ENCODE measurements at regions not wholly inside any gene's neighbourhood (a gene's known extent, or its start where the extent isn't known, plus 50 kb on each side); places are given as distances from the start of the nearest gene placed in this dataset.

DNA sequence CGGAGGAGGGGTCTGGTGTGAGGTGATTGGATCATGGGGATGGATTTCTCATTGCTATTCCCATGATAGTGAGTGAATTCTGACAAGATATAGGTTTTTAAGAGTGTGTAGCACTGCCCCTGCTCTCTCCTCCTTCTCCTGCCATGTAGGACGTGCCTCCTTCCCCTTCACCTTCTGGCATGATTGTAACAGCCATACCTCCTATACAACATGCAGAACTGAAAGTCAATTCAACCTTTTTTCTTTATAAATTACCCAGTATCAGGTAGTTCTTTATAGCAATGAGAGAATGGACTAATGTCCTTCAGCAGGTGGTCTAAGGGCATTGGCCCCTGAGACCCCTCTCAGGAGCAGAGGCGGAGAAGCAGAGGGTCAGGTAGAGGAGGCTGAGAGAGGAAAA is 168.7 kb upstream of the ETV3 start:
- H3K4me1 ChIP-seq: no peaks in the 10 kb centered on the region
- TF ChIP-seq POLR2A (IDR thresholded peaks at IDR 0.05): no peak
- TF ChIP-seq, protein P1, sequence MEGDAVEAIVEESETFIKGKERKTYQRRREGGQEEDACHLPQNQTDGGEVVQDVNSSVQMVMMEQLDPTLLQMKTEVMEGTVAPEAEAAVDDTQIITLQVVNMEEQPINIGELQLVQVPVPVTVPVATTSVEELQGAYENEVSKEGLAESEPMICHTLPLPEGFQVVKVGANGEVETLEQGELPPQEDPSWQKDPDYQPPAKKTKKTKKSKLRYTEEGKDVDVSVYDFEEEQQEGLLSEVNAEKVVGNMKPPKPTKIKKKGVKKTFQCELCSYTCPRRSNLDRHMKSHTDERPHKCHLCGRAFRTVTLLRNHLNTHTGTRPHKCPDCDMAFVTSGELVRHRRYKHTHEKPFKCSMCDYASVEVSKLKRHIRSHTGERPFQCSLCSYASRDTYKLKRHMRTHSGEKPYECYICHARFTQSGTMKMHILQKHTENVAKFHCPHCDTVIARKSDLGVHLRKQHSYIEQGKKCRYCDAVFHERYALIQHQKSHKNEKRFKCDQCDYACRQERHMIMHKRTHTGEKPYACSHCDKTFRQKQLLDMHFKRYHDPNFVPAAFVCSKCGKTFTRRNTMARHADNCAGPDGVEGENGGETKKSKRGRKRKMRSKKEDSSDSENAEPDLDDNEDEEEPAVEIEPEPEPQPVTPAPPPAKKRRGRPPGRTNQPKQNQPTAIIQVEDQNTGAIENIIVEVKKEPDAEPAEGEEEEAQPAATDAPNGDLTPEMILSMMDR (IDR thresholded peaks at IDR 0.05 in 4 of 5, conservative IDR thresholded peaks at IDR 0.05 in 1 of 5): no peak
- DNase-seq (no peak), ATAC-seq (no peak)
- H3K27me3 ChIP-seq: no peaks in the 10 kb centered on the region
- intact Hi-C loops (cut with DNase I; ENCODE audit: low total_unique reads): no loop called here
- no peaks in the 10 kb centered on the region for H3K36me3 ChIP-seq
- no peak overlapping the region for H3K27ac ChIP-seq
- H3K4me3 ChIP-seq: no peak overlapping the region
- H3K9me3 ChIP-seq: no peaks in the 10 kb centered on the region
- in situ Hi-C loops (cut with MboI; ENCODE audit: low sequenced_read_pairs in 4 of 4): no loop called here

DNA sequence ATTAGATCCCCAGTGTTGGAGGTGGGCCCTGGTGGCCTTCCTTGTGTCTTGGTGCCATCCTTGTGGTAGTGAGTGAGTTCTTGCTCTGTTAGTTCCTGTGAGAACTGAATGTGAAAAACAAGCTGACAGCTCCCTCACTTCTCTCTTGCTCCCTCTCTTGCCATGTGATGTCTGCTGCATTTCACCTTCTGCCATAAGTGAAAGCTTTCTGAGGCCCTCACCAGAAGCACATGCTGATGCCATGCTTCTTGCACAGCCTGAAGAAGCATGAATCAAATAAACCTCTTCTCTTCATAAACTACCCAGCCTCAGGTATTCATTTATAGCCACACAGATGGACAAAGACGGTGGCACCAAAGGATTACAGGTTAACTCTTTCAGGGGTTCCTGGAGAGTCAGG is 166.1 kb upstream of the ETV3 start:
- DNase-seq (no peak), ATAC-seq (no peak)
- Histone ChIP-seq H3K27ac (no peak overlapping the region), H3K9me3 (no peaks in the 10 kb centered on the region), H3K4me1 (no peaks in the 10 kb centered on the region), H3K36me3 (no peaks in the 10 kb centered on the region), H3K27me3 (no peaks in the 10 kb centered on the region), H3K4me3 (no peak overlapping the region)
- in situ Hi-C loops (cut with MboI; ENCODE audit: low sequenced_read_pairs in 4 of 4): no loop called here
- intact Hi-C loops (cut with DNase I; ENCODE audit: low total_unique reads): no loop called here
- TF ChIP-seq, protein P1 (IDR thresholded peaks at IDR 0.05 in 4 of 5, conservative IDR thresholded peaks at IDR 0.05 in 1 of 5): no peak
- TF ChIP-seq POLR2A (IDR thresholded peaks at IDR 0.05): no peak

DNA sequence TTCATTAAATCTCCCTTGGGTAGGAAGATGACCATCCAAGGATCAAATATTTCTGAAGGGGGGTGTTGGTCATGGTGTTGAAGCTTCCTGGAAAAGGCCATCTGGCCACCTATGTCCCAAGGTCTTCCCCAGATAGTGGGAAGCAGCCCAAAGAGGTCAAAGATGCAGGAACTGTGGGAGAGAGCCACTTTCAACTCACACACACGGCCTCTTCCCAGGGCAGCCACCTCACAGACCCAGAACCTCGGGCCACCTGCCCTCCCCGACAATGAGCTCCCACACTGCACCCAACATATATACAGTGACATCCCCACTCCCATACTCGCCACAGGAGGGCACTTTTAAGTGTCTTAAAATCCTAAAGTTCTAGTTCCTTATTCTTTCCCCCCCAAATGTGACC is 164.5 kb upstream of the ETV3 start:
- no peak overlapping the region for H3K4me3 ChIP-seq
- ATAC-seq (no peak), DNase-seq (no peak)
- no peaks in the 10 kb centered on the region for H3K36me3 ChIP-seq
- no peaks in the 10 kb centered on the region for H3K27me3 ChIP-seq
- in situ Hi-C loops (cut with MboI; ENCODE audit: low sequenced_read_pairs in 4 of 4) (no loop called here), intact Hi-C loops (cut with DNase I; ENCODE audit: low total_unique reads) (no loop called here)
- no peak overlapping the region for H3K27ac ChIP-seq
- no peaks in the 10 kb centered on the region for H3K4me1 ChIP-seq
- H3K9me3 ChIP-seq: no peaks in the 10 kb centered on the region
- TF ChIP-seq, protein P1 (IDR thresholded peaks at IDR 0.05 in 4 of 5, conservative IDR thresholded peaks at IDR 0.05 in 1 of 5): no peak
- no peak for TF ChIP-seq POLR2A (IDR thresholded peaks at IDR 0.05)

- intact Hi-C loops (cut with DNase I; ENCODE audit: low total_unique reads): no loop called here
- no peak for DNase-seq
Observed at GRCh38 chr1:157302199-157302497, 164.0 kb upstream of the ETV3 start.

More at GRCh38 chr1:157302199-157302497, 164.0 kb upstream of the ETV3 start:
- no peak for ATAC-seq
- H3K4me3 ChIP-seq: no peak overlapping the region
- no peaks in the 10 kb centered on the region for H3K27me3 ChIP-seq
- in situ Hi-C loops (cut with MboI; ENCODE audit: low sequenced_read_pairs in 4 of 4): no loop called here
- no peaks in the 10 kb centered on the region for H3K36me3 ChIP-seq
- no peaks in the 10 kb centered on the region for H3K9me3 ChIP-seq
- TF ChIP-seq, protein P1 (IDR thresholded peaks at IDR 0.05 in 4 of 5, conservative IDR thresholded peaks at IDR 0.05 in 1 of 5): no peak
- TF ChIP-seq POLR2A (IDR thresholded peaks at IDR 0.05): no peak
- no peak overlapping the region for H3K27ac ChIP-seq
- H3K4me1 ChIP-seq: no peaks in the 10 kb centered on the region

All from gastrocnemius medialis (tissue), 4 donors.